OCI-LY1 (cell line): ENCODE measurements at regions not wholly inside any gene's neighbourhood (a gene's known extent, or its start where the extent isn't known, plus 50 kb on each side); places are given as distances from the start of the nearest gene placed in this dataset.

Experiments
- CTCF ChIP-seq: fragments of 200-600 bp; sonication (generic), shearing (Covaris generic); IDR thresholded peaks from 2 replicates; pipeline ENCODE4 v1.5.1; 2017; ENCODE audit warnings: mild to moderate bottlenecking, antibody characterized with exemption, low read length, moderate library complexity, mixed read lengths
- EZH2 ChIP-seq: fragments of 200-600 bp; sonication (generic), shearing (Covaris generic); IDR thresholded peaks from 2 replicates; pipeline ENCODE4 v1.8.0; 2017; ENCODE audit warnings: borderline replicate concordance, mixed run types, mild to moderate bottlenecking, antibody characterized with exemption, low read length, moderate library complexity, mixed read lengths

- TF ChIP-seq CTCF (no peak), EZH2 (no peak)
These were observed 92.7 kb downstream of the COPS8 start for GRCh38 chr2:237178396-237178795.
